Activated B cell treated with CpG ODN at 0.5 μM for 24 hours (primary cell): ENCODE measurements at regions not wholly inside any gene's neighbourhood (a gene's known extent, or its start where the extent isn't known, plus 50 kb on each side); places are given as distances from the start of the nearest gene placed in this dataset.

ENCODE experiments used
- ATAC-seq: fragments of 200-7000 bp; cut with Tn5 transposase; one replicate; pipeline ENCODE4 v1.10.0; 2021; ENCODE audit warnings: low read depth, mild to moderate bottlenecking, moderate library complexity
- CTCF ChIA-PET: fragments of 350-600 bp; sonication (Branson Sonifier 250); formaldehyde crosslinking; loops from one replicate; lab custom pipeline; 2021; ENCODE audit warnings: antibody characterized with exemption; lab: Charles Lee
- POLR2A ChIA-PET: fragments of 350-600 bp; sonication (Branson Sonifier 250); formaldehyde crosslinking; loops from one replicate; lab custom pipeline; 2021; ENCODE audit warnings: antibody characterized with exemption; lab: Charles Lee
- DNase-seq: peaks from one replicate; pipeline ENCODE4 v3.0.0; 2022
- H3K27ac Mint-ChIP-seq: one replicate; pipeline ENCODE4 v1.8.0; 2020; ENCODE audit warnings: mixed read lengths
- H3K27me3 Mint-ChIP-seq: one replicate; pipeline ENCODE4 v1.8.0; 2021; ENCODE audit warnings: mixed read lengths
- H3K36me3 Mint-ChIP-seq: one replicate; pipeline ENCODE4 v1.8.0; 2021; ENCODE audit warnings: low read depth, mixed read lengths
- H3K4me1 Mint-ChIP-seq: one replicate; pipeline ENCODE4 v1.8.0; 2021; ENCODE audit warnings: mixed read lengths
- H3K4me3 Mint-ChIP-seq: one replicate; pipeline ENCODE4 v1.8.0; 2020; ENCODE audit warnings: mild to moderate bottlenecking, mixed read lengths
- H3K9me3 Mint-ChIP-seq: one replicate; pipeline ENCODE4 v1.8.0; 2020; ENCODE audit warnings: mixed read lengths
- intact Hi-C: fragments of 100-400 bp; cut with micrococcal nuclease; formaldehyde crosslinking; loops from one replicate; pipeline ENCODE4 v1.15.1; 2024
- TF ChIP-seq, protein P1 (sequence below): fragments of 200-600 bp; IDR thresholded peaks from one replicate; pipeline ENCODE4 v1.8.0; 2022; ENCODE audit warnings: antibody characterized with exemption, mild to moderate bottlenecking

DNA sequence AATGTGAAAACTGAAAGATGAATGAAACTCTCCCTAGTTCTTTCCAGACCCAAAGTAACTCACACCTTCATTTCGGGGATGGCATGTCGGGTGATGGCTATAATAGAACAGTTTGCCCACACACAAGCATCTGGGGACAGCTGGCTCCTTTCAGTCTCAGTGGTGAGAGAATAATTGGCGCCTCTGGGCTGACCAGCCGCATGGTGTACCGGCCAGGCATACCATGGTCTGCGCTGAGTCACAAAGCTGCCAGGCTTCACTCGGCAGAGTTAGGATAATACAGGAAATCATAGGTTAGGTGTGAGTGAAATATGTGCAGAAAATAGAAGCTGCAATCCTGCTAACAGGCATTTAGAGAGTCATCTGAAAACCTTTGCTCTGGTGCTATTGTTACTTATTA, 80.4 kb upstream of the IGF1R start:
- Mint-ChIP-seq H3K9me3 (no peaks in the 10 kb centered on the region), H3K4me3 (no peak overlapping the region), H3K27me3 (peaks cover 3% of the 10 kb centered on the region), H3K36me3 (no peaks in the 10 kb centered on the region), H3K27ac (no peak overlapping the region), H3K4me1 (no peaks in the 10 kb centered on the region)
- ChIA-PET POLR2A (no interaction called here), CTCF (interaction anchor here (1.0 kb wide), 1 partner anchor 9 kb away, joined by 3 read pairs; no protein-coding TSS in a partner anchor)
- intact Hi-C loops: no loop called here
- TF ChIP-seq, protein P1, sequence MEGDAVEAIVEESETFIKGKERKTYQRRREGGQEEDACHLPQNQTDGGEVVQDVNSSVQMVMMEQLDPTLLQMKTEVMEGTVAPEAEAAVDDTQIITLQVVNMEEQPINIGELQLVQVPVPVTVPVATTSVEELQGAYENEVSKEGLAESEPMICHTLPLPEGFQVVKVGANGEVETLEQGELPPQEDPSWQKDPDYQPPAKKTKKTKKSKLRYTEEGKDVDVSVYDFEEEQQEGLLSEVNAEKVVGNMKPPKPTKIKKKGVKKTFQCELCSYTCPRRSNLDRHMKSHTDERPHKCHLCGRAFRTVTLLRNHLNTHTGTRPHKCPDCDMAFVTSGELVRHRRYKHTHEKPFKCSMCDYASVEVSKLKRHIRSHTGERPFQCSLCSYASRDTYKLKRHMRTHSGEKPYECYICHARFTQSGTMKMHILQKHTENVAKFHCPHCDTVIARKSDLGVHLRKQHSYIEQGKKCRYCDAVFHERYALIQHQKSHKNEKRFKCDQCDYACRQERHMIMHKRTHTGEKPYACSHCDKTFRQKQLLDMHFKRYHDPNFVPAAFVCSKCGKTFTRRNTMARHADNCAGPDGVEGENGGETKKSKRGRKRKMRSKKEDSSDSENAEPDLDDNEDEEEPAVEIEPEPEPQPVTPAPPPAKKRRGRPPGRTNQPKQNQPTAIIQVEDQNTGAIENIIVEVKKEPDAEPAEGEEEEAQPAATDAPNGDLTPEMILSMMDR: no peak
- no peak for ATAC-seq
- no peak for DNase-seq

DNA sequence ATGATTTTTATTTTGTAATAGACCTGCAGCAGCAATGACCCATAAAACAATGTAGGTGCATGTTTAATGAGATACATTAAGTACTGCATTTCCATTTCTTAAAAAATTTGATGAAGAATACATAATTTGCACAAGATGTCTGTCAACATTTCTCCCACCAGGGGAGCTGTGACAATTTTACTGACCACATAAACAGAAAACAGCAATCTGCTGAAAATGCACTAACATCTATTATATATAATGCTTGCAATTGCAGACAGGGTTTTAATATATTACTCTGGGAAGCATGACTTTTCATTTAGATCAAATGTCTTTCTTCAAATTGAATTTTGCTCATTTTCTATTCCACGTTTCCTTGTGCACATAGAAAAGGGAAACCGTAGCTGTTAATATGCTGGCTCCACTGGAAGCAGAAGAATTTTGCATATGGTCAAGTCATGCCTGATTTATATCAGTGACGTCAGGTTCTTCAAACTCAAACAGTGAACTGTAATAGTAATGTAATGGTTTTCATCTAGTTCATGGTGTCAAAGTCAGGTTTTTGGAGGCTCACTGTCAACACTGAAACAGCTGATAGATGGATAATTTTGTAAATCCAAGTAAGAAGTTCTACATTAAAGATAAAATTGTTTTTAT, 79.8 kb upstream of the IGF1R start:
- Mint-ChIP-seq H3K4me1 (no peaks in the 10 kb centered on the region), H3K36me3 (no peaks in the 10 kb centered on the region), H3K27ac (no peak overlapping the region), H3K4me3 (no peak overlapping the region), H3K27me3 (peaks cover 3% of the 10 kb centered on the region), H3K9me3 (no peaks in the 10 kb centered on the region)
- ATAC-seq: no peak
- ChIA-PET POLR2A (no interaction called here), CTCF (interaction anchor here (1.0 kb wide), 1 partner anchor 10 kb away, joined by 3 read pairs; no protein-coding TSS in a partner anchor)
- no peak for DNase-seq
- intact Hi-C loops: no loop called here
- TF ChIP-seq, protein P1: no peak

DNA sequence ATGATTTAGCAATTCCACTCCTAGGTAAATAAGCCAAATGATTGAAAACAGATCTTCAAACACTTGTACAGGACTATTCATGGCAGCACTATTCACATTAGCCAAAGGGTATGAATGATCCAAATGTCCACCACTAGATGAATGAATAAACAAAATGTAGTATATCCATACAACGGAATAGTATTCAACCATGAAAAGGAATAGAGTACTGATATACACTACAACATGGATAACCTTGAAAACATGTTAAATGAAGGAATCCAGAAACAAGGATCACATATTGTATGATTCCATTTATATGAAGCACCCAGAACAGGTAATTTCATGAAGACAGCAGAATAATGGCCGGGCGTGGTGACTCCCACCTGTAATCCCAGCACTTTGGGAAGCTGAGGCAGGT, 78.2 kb upstream of the IGF1R start:
- Mint-ChIP-seq H3K27me3 (peaks cover 3% of the 10 kb centered on the region), H3K36me3 (no peaks in the 10 kb centered on the region), H3K4me1 (no peaks in the 10 kb centered on the region), H3K4me3 (no peak overlapping the region), H3K9me3 (no peaks in the 10 kb centered on the region), H3K27ac (no peak overlapping the region)
- TF ChIP-seq, protein P1: no peak
- ATAC-seq (no peak), DNase-seq (no peak)
- CTCF ChIA-PET: no interaction called here
- POLR2A ChIA-PET: no interaction called here
- intact Hi-C loops: no loop called here

DNA sequence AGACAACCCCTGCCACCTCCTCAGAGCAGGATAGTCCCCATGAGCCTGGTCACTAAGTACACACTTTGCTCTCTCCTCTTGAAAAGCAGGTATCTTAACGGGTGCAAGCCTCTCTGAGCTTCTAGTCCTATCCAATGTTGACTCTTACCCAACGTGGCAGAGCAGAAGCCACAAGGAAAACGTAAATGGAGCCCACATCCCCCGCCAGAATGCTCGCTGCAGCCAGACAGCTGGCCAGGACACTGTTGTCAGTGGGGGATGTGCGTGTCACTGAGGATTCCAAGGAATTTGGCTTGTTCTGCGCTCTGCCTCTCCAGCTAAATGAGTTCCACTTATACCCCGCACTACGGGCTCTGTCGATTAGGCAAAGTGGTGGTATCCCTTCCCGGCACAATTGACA, 67.8 kb upstream of the IGF1R start:
- H3K27me3 Mint-ChIP-seq: peaks cover 25% of the 10 kb centered on the region
- DNase-seq (no peak), ATAC-seq (no peak)
- no peaks in the 10 kb centered on the region for H3K36me3 Mint-ChIP-seq
- H3K27ac Mint-ChIP-seq: no peak overlapping the region
- no peak overlapping the region for H3K4me3 Mint-ChIP-seq
- peaks cover 3% of the 10 kb centered on the region for H3K9me3 Mint-ChIP-seq
- intact Hi-C loops: no loop called here
- TF ChIP-seq, protein P1: no peak
- no peaks in the 10 kb centered on the region for H3K4me1 Mint-ChIP-seq
- ChIA-PET POLR2A (no interaction called here), CTCF (no interaction called here)

DNA sequence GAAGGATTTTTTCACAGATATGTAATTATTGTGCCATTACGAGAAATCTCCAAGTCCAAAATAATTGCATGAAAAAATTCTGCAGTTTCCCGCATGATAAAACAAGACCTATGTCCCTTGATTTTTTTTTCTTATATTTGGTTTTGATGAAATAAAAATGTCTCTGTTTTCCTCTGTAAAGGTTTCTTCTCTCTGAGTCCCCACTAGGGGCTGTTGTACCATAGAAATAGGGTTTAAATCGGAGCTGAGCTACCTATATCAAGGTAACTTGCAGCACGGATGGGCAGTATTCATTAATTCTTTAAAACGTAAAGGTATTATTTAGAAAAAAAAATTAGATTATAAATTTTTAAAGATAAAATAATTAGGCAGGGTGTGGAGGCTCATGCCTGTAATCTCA, 66.6 kb upstream of the IGF1R start:
- intact Hi-C loops: no loop called here

More for the DNA sequence above, 66.6 kb upstream of the IGF1R start:
- no peaks in the 10 kb centered on the region for H3K4me1 Mint-ChIP-seq
- peaks cover 29% of the 10 kb centered on the region for H3K27me3 Mint-ChIP-seq
- no peaks in the 10 kb centered on the region for H3K36me3 Mint-ChIP-seq
- TF ChIP-seq, protein P1: no peak
- ATAC-seq (no peak), DNase-seq (no peak)
- no peak overlapping the region for H3K4me3 Mint-ChIP-seq
- no peak overlapping the region for H3K27ac Mint-ChIP-seq
- ChIA-PET CTCF (no interaction called here), POLR2A (no interaction called here)
- H3K9me3 Mint-ChIP-seq: peaks cover 3% of the 10 kb centered on the region
